NT2/D1 (cell line): ENCODE measurements at regions not wholly inside any gene's neighbourhood (a gene's known extent, or its start where the extent isn't known, plus 50 kb on each side); places are given as distances from the start of the nearest gene placed in this dataset.

Source experiments
- SUZ12 ChIP-seq: IDR thresholded peaks from 2 replicates; pipeline ENCODE4 v1.6.1; 2011; ENCODE audit not compliant: insufficient read length, insufficient read depth; ENCODE audit errors: extremely low read depth
- YY1 ChIP-seq: IDR thresholded peaks from 2 replicates; pipeline ENCODE4 v1.6.1; 2011; ENCODE audit not compliant: insufficient read length, insufficient read depth
- ZNF274 ChIP-seq: IDR thresholded peaks from 2 replicates; pipeline ENCODE4 v1.6.1; 2011; ENCODE audit warnings: mild to moderate bottlenecking, low read depth, low read length

DNA sequence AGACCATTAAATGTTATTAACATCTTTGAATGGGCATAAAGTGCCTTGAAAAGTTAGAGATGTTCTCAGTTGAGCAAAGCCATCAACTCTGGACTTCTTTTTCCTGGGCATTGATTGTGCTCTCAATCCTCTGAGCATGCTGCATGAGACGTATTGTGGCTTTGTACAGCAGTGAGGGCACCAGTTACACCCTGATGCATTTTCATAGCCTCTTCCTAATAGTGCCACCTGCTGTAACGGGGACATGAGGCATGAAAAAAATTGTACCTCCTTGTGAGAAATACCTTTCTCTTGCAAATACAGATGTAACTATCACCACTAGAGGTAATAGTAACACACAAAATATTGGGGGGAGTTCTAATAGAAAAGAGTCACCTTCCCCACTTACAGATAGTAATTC, 697.5 kb downstream of the TMEM182 start:
- no peak for TF ChIP-seq YY1
- no peak for TF ChIP-seq SUZ12
- TF ChIP-seq ZNF274, result no peak
